ENCODE measurements at regions not wholly inside any gene's neighbourhood (a gene's known extent, or its start where the extent isn't known, plus 50 kb on each side); places are given as distances from the start of the nearest gene placed in this dataset.
"Not testable (repeated sequence)": the region's sequence is repeated elsewhere in the genome, so short reads cannot be mapped to it uniquely, and the experiment has no call there.

GRCh38 chr3:160102001-160102400 is 113.4 kb downstream of the IL12A start:
- TF ChIP-seq CTCF, POLR2A (IDR thresholded peaks at IDR 0.05): not testable (repeated sequence)
